ENCODE measurements at regions not wholly inside any gene's neighbourhood (a gene's known extent, or its start where the extent isn't known, plus 50 kb on each side); places are given as distances from the start of the nearest gene placed in this dataset.

- no peak for TF ChIP-seq ZNF76 (tag by site-specific recombination; IDR thresholded peaks at IDR 0.05; ENCODE audit: borderline replicate concordance, low read depth)
- TF ChIP-seq MEIS1 (CRISPR knock-in tag; IDR thresholded peaks at IDR 0.05; ENCODE audit: borderline replicate concordance), result no peak
- TF ChIP-seq CTCF (tag by site-specific recombination; IDR thresholded peaks at IDR 0.05), result no peak
- TF ChIP-seq OSR2 (tag by site-specific recombination; IDR thresholded peaks at IDR 0.05), result no peak
- no peak for TF ChIP-seq ZNF175 (tag by site-specific recombination; IDR thresholded peaks at IDR 0.05)
- no peak for TF ChIP-seq OVOL3 (tag by site-specific recombination; IDR thresholded peaks at IDR 0.05)
- no peak for TF ChIP-seq ZBTB8A (tag by site-specific recombination; IDR thresholded peaks at IDR 0.05)
Observed at GRCh38 chr1:239185245-239185619, 201.1 kb upstream of the CHRM3 start.
